ENCODE measurements at regions not wholly inside any gene's neighbourhood (a gene's known extent, or its start where the extent isn't known, plus 50 kb on each side); places are given as distances from the start of the nearest gene placed in this dataset.
"Not testable (repeated sequence)": the region's sequence is repeated elsewhere in the genome, so short reads cannot be mapped to it uniquely, and the experiment has no call there.

GRCh38 chr10:8283986-8284385 lies 229.5 kb downstream of the GATA3 start:
- no peak for DNase-seq

GRCh38 chr10:8285970-8286369 lies 231.5 kb downstream of the GATA3 start:
- not testable (repeated sequence) for DNase-seq

GRCh38 chr10:8288600-8288999 lies 234.1 kb downstream of the GATA3 start:
- no peak for DNase-seq

- no peak for DNase-seq
Observed at GRCh38 chr10:8289186-8289924, 234.9 kb downstream of the GATA3 start.

GRCh38 chr10:8294779-8295178 lies 240.3 kb downstream of the GATA3 start:
- no peak for DNase-seq

- DNase-seq = no peak
Observed at GRCh38 chr10:8295311-8295710, 240.8 kb downstream of the GATA3 start.

GRCh38 chr10:8296090-8296733 lies 241.7 kb downstream of the GATA3 start:
- DNase-seq = no peak

- no peak for DNase-seq
Observed at GRCh38 chr10:8296734-8297101, 242.2 kb downstream of the GATA3 start.

- DNase-seq = no peak
Observed at GRCh38 chr10:8297107-8297506, 242.6 kb downstream of the GATA3 start.

- DNase-seq = no peak
Observed at GRCh38 chr10:8297959-8298358, 243.5 kb downstream of the GATA3 start.

GRCh38 chr10:8298896-8299570 lies 244.5 kb downstream of the GATA3 start:
- DNase-seq = no peak

- DNase-seq = no peak
Observed at GRCh38 chr10:8300925-8301324, 246.4 kb downstream of the GATA3 start.

GRCh38 chr10:8301333-8301732 lies 246.8 kb downstream of the GATA3 start:
- DNase-seq = no peak

- no peak for DNase-seq
Observed at GRCh38 chr10:8301831-8302230, 247.3 kb downstream of the GATA3 start.

GRCh38 chr10:8302565-8302964 lies 248.1 kb downstream of the GATA3 start:
- DNase-seq = no peak

GRCh38 chr10:8304861-8305260 lies 250.4 kb downstream of the GATA3 start:
- no peak for DNase-seq

GRCh38 chr10:8305876-8306652 lies 251.6 kb downstream of the GATA3 start:
- DNase-seq = no peak

GRCh38 chr10:8306685-8307364 lies 252.3 kb downstream of the GATA3 start:
- no peak for DNase-seq

- DNase-seq = no peak
Observed at GRCh38 chr10:8310930-8311329, 256.4 kb downstream of the GATA3 start.

- no peak for DNase-seq
Observed at GRCh38 chr10:8311526-8312070, 257.1 kb downstream of the GATA3 start.

GRCh38 chr10:8312079-8312478 lies 257.6 kb downstream of the GATA3 start:
- no peak for DNase-seq

GRCh38 chr10:8312781-8313180 lies 258.3 kb downstream of the GATA3 start:
- DNase-seq = no peak

- DNase-seq = no peak
Observed at GRCh38 chr10:8314486-8314885, 260.0 kb downstream of the GATA3 start.
